Smooth muscle cell (in vitro differentiated cells): ENCODE measurements at regions not wholly inside any gene's neighbourhood (a gene's known extent, or its start where the extent isn't known, plus 50 kb on each side); places are given as distances from the start of the nearest gene placed in this dataset.

Experiments
- DNase-seq: peaks from one replicate; lab custom pipeline; 2025; ENCODE audit not compliant: unreplicated experiment; lab: John Stamatoyannopoulos, UW
- H2AFZ ChIP-seq: fragments of 200-600 bp; sonication (generic); 2 replicates; pipeline ENCODE4 v1.6.0; 2016; ENCODE audit warnings: antibody characterized with exemption, low read depth, mild to moderate bottlenecking
- H3F3A ChIP-seq: fragments of 200-600 bp; sonication (generic); 2 replicates; pipeline ENCODE4 v1.6.0; 2017; ENCODE audit warnings: antibody characterized with exemption, low read depth
- H3K27ac ChIP-seq: fragments of 200-600 bp; sonication (generic); 2 replicates; pipeline ENCODE4 v1.5.1; 2016; ENCODE audit warnings: low read depth, mild to moderate bottlenecking
- H3K27me3 ChIP-seq: fragments of 200-600 bp; sonication (generic); 2 replicates; pipeline ENCODE4 v1.6.1; 2016; ENCODE audit warnings: low read depth, mild to moderate bottlenecking
- H3K36me3 ChIP-seq: fragments of 200-600 bp; sonication (generic); 2 replicates; pipeline ENCODE4 v1.5.1; 2016; ENCODE audit warnings: low read depth
- H3K4me1 ChIP-seq: fragments of 200-600 bp; sonication (generic); 2 replicates; pipeline ENCODE4 v1.5.1; 2016; ENCODE audit warnings: low read depth
- H3K4me2 ChIP-seq: fragments of 200-600 bp; sonication (generic); 2 replicates; pipeline ENCODE4 v1.6.0; 2016; ENCODE audit warnings: mild to moderate bottlenecking
- H3K4me3 ChIP-seq: fragments of 200-600 bp; sonication (generic); 2 replicates; pipeline ENCODE4 v1.5.1; 2016; ENCODE audit warnings: mild to moderate bottlenecking
- H3K79me2 ChIP-seq: fragments of 200-600 bp; sonication (generic); 2 replicates; pipeline ENCODE4 v1.6.0; 2016; ENCODE audit warnings: low read depth, mild to moderate bottlenecking
- H3K9ac ChIP-seq: fragments of 200-600 bp; sonication (generic); 2 replicates; pipeline ENCODE4 v1.6.0; 2016; ENCODE audit warnings: low read depth
- H3K9me3 ChIP-seq: fragments of 200-600 bp; sonication (generic); replicated peaks from 2 replicates; pipeline ENCODE4 v1.5.1; 2016; ENCODE audit warnings: low read depth
- H4K20me1 ChIP-seq: fragments of 200-600 bp; sonication (generic); 2 replicates; pipeline ENCODE4 v1.6.0; 2016; ENCODE audit warnings: low read depth
- CTCF ChIP-seq: fragments of 200-600 bp; sonication (generic); IDR thresholded peaks from 2 replicates; pipeline ENCODE4 v1.5.1; 2017; ENCODE audit warnings: borderline replicate concordance, mild to moderate bottlenecking, antibody characterized with exemption; ENCODE audit not compliant: insufficient read depth, poor library complexity, severe bottlenecking
- WGBS: methylation state at CpG from one replicate; pipeline ENCODE4 v1.1.7; 2016; ENCODE audit warnings: low lambda C conversion rate; 5-methylcytosine and 5-hydroxymethylcytosine counted together

GRCh38 chr21:34279285-34279684 is 84.5 kb upstream of the KCNE2 start:
- WGBS: 93% methylated on average over 6 of the region's 6 CpGs
- no peak overlapping the region for H3K4me3 ChIP-seq
- H4K20me1 ChIP-seq: no peaks in the 10 kb centered on the region
- H2AFZ ChIP-seq: no peak overlapping the region
- no peaks in the 10 kb centered on the region for H3K4me1 ChIP-seq
- no peaks in the 10 kb centered on the region for H3K79me2 ChIP-seq
- no peak overlapping the region for H3K27ac ChIP-seq
- H3K9me3 ChIP-seq: no peaks in the 10 kb centered on the region
- H3F3A ChIP-seq: no peaks in the 10 kb centered on the region
- no peak for DNase-seq
- TF ChIP-seq CTCF: no peak
- H3K27me3 ChIP-seq: no peaks in the 10 kb centered on the region
- no peaks in the 10 kb centered on the region for H3K36me3 ChIP-seq
- H3K9ac ChIP-seq: no peak overlapping the region
- no peak overlapping the region for H3K4me2 ChIP-seq

GRCh38 chr21:34279883-34280282 is 83.9 kb upstream of the KCNE2 start:
- Histone ChIP-seq H3K79me2 (no peaks in the 10 kb centered on the region), H3K4me3 (no peak overlapping the region), H3K9ac (no peak overlapping the region), H2AFZ (no peak overlapping the region), H3F3A (no peaks in the 10 kb centered on the region), H3K36me3 (no peaks in the 10 kb centered on the region), H3K27ac (no peak overlapping the region), H3K9me3 (no peaks in the 10 kb centered on the region), H3K4me1 (no peaks in the 10 kb centered on the region), H4K20me1 (no peaks in the 10 kb centered on the region), H3K4me2 (no peak overlapping the region), H3K27me3 (no peaks in the 10 kb centered on the region)
- 96% methylated on average over 3 of the region's 3 CpGs for WGBS
- no peak for DNase-seq
- no peak for TF ChIP-seq CTCF

GRCh38 chr21:34280389-34280795 is 83.4 kb upstream of the KCNE2 start:
- Histone ChIP-seq H3K4me2 (no peak overlapping the region), H3K9me3 (no peaks in the 10 kb centered on the region), H3K79me2 (no peaks in the 10 kb centered on the region), H2AFZ (no peak overlapping the region), H3K27ac (no peak overlapping the region), H3K4me1 (no peaks in the 10 kb centered on the region), H3F3A (no peaks in the 10 kb centered on the region), H3K4me3 (no peak overlapping the region), H3K9ac (no peak overlapping the region), H3K36me3 (no peaks in the 10 kb centered on the region), H3K27me3 (no peaks in the 10 kb centered on the region), H4K20me1 (no peaks in the 10 kb centered on the region)
- TF ChIP-seq CTCF: no peak
- WGBS: 83% methylated on average over 6 of the region's 6 CpGs
- no peak for DNase-seq

GRCh38 chr21:34280959-34281358 is 82.8 kb upstream of the KCNE2 start:
- no peaks in the 10 kb centered on the region for H3F3A ChIP-seq
- H3K9me3 ChIP-seq: no peaks in the 10 kb centered on the region
- H4K20me1 ChIP-seq: no peaks in the 10 kb centered on the region
- H3K4me1 ChIP-seq: no peaks in the 10 kb centered on the region
- no peak overlapping the region for H3K4me3 ChIP-seq
- no peak overlapping the region for H3K9ac ChIP-seq
- 94% methylated on average over 9 of the region's 9 CpGs for WGBS
- no peak for DNase-seq
- no peaks in the 10 kb centered on the region for H3K79me2 ChIP-seq
- no peak overlapping the region for H3K27ac ChIP-seq
- H3K36me3 ChIP-seq: no peaks in the 10 kb centered on the region
- no peak overlapping the region for H2AFZ ChIP-seq
- H3K27me3 ChIP-seq: no peaks in the 10 kb centered on the region
- TF ChIP-seq CTCF: no peak
- no peak overlapping the region for H3K4me2 ChIP-seq
